ENCODE measurements at regions not wholly inside any gene's neighbourhood (a gene's known extent, or its start where the extent isn't known, plus 50 kb on each side); places are given as distances from the start of the nearest gene placed in this dataset.

GRCh38 chr5:123785162-123786071 lies 273.4 kb downstream of the CSNK1G3 start:
- TF ChIP-seq, protein P1, sequence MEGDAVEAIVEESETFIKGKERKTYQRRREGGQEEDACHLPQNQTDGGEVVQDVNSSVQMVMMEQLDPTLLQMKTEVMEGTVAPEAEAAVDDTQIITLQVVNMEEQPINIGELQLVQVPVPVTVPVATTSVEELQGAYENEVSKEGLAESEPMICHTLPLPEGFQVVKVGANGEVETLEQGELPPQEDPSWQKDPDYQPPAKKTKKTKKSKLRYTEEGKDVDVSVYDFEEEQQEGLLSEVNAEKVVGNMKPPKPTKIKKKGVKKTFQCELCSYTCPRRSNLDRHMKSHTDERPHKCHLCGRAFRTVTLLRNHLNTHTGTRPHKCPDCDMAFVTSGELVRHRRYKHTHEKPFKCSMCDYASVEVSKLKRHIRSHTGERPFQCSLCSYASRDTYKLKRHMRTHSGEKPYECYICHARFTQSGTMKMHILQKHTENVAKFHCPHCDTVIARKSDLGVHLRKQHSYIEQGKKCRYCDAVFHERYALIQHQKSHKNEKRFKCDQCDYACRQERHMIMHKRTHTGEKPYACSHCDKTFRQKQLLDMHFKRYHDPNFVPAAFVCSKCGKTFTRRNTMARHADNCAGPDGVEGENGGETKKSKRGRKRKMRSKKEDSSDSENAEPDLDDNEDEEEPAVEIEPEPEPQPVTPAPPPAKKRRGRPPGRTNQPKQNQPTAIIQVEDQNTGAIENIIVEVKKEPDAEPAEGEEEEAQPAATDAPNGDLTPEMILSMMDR (conservative IDR thresholded peaks at IDR 0.05), result no peak
- TF ChIP-seq ZFX (IDR thresholded peaks at IDR 0.05), result no peak
- no peak overlapping the region for H3K27ac ChIP-seq

DNA sequence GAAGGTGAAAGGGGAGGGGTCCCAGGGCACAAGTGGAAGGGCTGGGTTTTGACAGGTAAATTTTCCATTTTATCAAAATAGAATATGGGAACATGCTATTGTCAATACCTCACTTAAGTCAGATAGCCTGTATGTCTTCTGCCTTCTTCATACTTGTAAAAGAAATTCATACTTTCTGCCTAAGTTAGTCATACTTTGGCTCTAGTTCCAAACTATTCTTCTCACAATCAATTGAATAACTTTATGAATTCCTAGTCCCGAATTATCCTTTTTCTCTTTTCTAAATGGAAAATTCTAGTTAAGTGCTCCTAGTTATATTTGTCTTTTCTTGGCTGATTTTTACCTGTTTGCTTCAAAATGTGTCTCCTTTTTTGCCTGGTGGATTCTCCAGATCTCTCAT lies 271.4 kb downstream of the CSNK1G3 start:
- TF ChIP-seq ZFX (IDR thresholded peaks at IDR 0.05), result no peak
- TF ChIP-seq, protein P1 (conservative IDR thresholded peaks at IDR 0.05), result no peak
- no peak overlapping the region for H3K27ac ChIP-seq

DNA sequence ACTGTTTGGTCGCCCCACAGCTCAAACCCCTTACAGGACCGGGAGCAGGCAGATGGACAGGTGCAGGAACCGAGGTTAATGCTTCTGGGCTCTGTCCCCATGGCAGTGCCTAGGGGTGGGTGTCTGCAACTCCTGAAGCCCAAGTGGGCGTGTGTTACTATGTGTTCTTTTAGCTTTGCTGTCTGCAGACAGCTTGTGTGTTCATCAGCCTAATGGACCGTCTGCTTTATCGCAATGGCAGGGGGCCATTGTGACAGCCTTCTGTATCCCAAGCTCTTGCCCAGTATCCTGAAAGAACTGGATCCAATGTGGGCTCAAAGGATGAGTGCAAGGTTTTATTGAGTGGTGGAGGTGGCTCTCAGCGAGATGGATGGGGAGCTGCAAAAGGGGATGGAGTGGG lies 266.7 kb downstream of the CSNK1G3 start:
- H3K27ac ChIP-seq, result no peak overlapping the region
- TF ChIP-seq, protein P1 (conservative IDR thresholded peaks at IDR 0.05), result no peak
- TF ChIP-seq ZFX (IDR thresholded peaks at IDR 0.05), result no peak

GRCh38 chr5:123776761-123777160 lies 264.8 kb downstream of the CSNK1G3 start:
- no peak overlapping the region for H3K27ac ChIP-seq
- TF ChIP-seq, protein P1 (conservative IDR thresholded peaks at IDR 0.05), result no peak
- no peak for TF ChIP-seq ZFX (IDR thresholded peaks at IDR 0.05)

DNA sequence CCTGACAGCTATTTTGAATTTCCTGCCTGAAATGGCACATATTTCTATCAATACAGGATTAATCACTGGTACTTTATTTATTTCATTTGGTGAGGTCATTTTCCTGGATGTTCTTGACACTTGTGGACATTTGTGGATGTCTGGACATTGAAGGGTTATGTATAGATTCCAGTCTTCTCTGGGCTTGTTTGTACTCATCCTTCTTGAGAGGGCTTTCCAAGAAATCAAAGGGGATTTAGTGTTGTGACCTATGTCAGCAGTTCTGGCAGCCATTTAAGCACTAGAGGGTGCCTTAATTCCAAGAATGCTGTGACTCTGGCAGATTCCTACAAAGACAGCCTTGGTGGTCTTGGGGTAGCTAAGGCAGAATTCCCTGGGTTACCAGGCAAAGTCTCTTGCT lies 259.7 kb downstream of the CSNK1G3 start:
- no peak for TF ChIP-seq ZFX (IDR thresholded peaks at IDR 0.05)
- TF ChIP-seq, protein P1 (conservative IDR thresholded peaks at IDR 0.05), result no peak
- H3K27ac ChIP-seq, result no peak overlapping the region

DNA sequence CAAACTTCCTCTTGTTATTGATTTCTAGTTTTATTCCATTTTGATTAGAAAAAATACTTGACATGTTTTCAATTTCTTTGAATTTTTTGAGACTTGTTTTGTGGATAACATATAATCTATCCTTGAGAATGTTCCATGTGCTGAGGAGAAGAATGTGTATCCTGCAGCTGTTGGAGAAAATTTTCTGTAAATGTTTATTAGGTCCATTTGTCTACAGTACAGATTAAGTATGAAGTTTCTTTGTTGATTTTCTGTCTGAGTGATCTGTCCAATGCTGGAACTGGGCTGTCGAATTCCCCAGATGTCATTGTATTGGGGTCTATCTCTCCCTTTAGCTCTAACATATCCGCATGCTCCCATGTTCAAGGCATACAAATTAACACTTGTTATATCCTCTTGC lies 251.2 kb downstream of the CSNK1G3 start:
- TF ChIP-seq ZFX (IDR thresholded peaks at IDR 0.05), result no peak
- TF ChIP-seq, protein P1 (conservative IDR thresholded peaks at IDR 0.05), result no peak
- no peak overlapping the region for H3K27ac ChIP-seq

- TF ChIP-seq, protein P1 (conservative IDR thresholded peaks at IDR 0.05), result no peak
- TF ChIP-seq ZFX (IDR thresholded peaks at IDR 0.05), result no peak
- H3K27ac ChIP-seq, result no peak overlapping the region
These were observed 244.8 kb downstream of the CSNK1G3 start for GRCh38 chr5:123756816-123757215.
